Endothelial cell of umbilical vein (primary cell): ENCODE measurements at regions not wholly inside any gene's neighbourhood (a gene's known extent, or its start where the extent isn't known, plus 50 kb on each side); places are given as distances from the start of the nearest gene placed in this dataset.

Experiments
- BruUV-seq: library from RNA; stranded (reverse); fragments of 400-500 nt; replicated peaks from 2 replicates; lab custom pipeline; 2021; lab: Mats Ljungman, UMichigan
- CTCF ChIA-PET: fragments of 300-600, 350-600 bp; sonication (Branson Sonifier 250); formaldehyde crosslinking; loops from one replicate; lab custom pipeline; 2021; ENCODE audit warnings: antibody characterized with exemption, inconsistent platforms; lab: Charles Lee
- POLR2A ChIA-PET: fragments of 300-600, 350-600 bp; sonication (Branson Sonifier 250); formaldehyde crosslinking; loops from one replicate; lab custom pipeline; 2021; ENCODE audit warnings: antibody characterized with exemption, inconsistent platforms; lab: Charles Lee
- DNase-seq: peaks from one replicate; pipeline ENCODE4 v3.0.0-alpha.2; 2011; ENCODE audit warnings: low read depth, low spot score
- FAIRE-seq: peaks from 2 replicates; lab custom pipeline; 2011; peaks lifted over from hg19 to GRCh38; lab: Jason Lieb, UNC
- H2AFZ ChIP-seq: 2 replicates; pipeline ENCODE4 v1.6.0; 2012; ENCODE audit warnings: low read depth, low read length, control low read depth, inconsistent platforms
- H3K27ac ChIP-seq: 2 replicates; pipeline ENCODE4 v1.5.1; 2011; ENCODE audit warnings: low read depth, mild to moderate bottlenecking, control low read depth, low read length, moderate library complexity; ENCODE audit not compliant: insufficient read depth
- H3K27me3 ChIP-seq, 2 experiments: 2 replicates each; pipeline versions ENCODE4 v1.6.0 to v1.6.1; 2011; ENCODE audit warnings: low read length in 2 of 2, mixed read lengths in 1 of 2; ENCODE audit not compliant: control insufficient read depth in 2 of 2, insufficient read depth in 2 of 2
- H3K36me3 ChIP-seq, 2 experiments: 2 replicates in 1 of 2; 3 replicates in 1 of 2; pipeline ENCODE4 v1.5.1; 2011; ENCODE audit warnings: low read length in 2 of 2, mild to moderate bottlenecking in 1 of 2, moderate library complexity in 1 of 2; ENCODE audit not compliant: control insufficient read depth in 2 of 2, insufficient read depth in 2 of 2; ENCODE audit errors: extremely low read depth in 1 of 2
- H3K4me1 ChIP-seq: 3 replicates; pipeline ENCODE4 v1.5.1; 2011; ENCODE audit warnings: mild to moderate bottlenecking, low read length; ENCODE audit not compliant: control insufficient read depth, insufficient read depth; ENCODE audit errors: extremely low read depth
- H3K4me2 ChIP-seq: 2 replicates; pipeline ENCODE4 v1.6.1; 2011; ENCODE audit warnings: low read length, control low read depth, mixed read lengths; ENCODE audit not compliant: insufficient read depth
- H3K4me3 ChIP-seq, 3 experiments: fragments of 200-600 bp in 1 of 3; sonication (generic), shearing (Covaris generic) in 1 of 3; replicated peaks in 1 of 3; 2 replicates each; pipeline ENCODE4 v1.5.1; 2011 to 2016; ENCODE audit warnings: control low read depth in 3 of 3, low read length in 3 of 3, mild to moderate bottlenecking in 2 of 3, inconsistent platforms in 1 of 3, low read depth in 1 of 3, moderate library complexity in 1 of 3; ENCODE audit not compliant: insufficient read depth in 1 of 3
- H3K79me2 ChIP-seq: 2 replicates; pipeline ENCODE4 v1.6.0; 2012; ENCODE audit warnings: low read length, inconsistent platforms; ENCODE audit not compliant: control insufficient read depth, insufficient read depth
- H3K9ac ChIP-seq: replicated peaks from 2 replicates; pipeline ENCODE3; 2011; ENCODE audit warnings: low read length, control low read depth; ENCODE audit not compliant: insufficient read depth; ENCODE audit errors: extremely low read depth
- H3K9me1 ChIP-seq: replicated peaks from 3 replicates; pipeline ENCODE4 v1.6.0; 2011; ENCODE audit warnings: mild to moderate bottlenecking, low read length; ENCODE audit not compliant: control insufficient read depth, insufficient read depth; ENCODE audit errors: extremely low read depth
- H3K9me3 ChIP-seq: replicated peaks from 2 replicates; pipeline ENCODE4 v1.5.1; 2012; ENCODE audit warnings: low read length, inconsistent platforms; ENCODE audit not compliant: control insufficient read depth, insufficient read depth
- H4K20me1 ChIP-seq: replicated peaks from 2 replicates; pipeline ENCODE3; 2011; ENCODE audit warnings: mild to moderate bottlenecking, low read length; ENCODE audit not compliant: control insufficient read depth, insufficient read depth; ENCODE audit errors: extremely low read depth
- CTCF ChIP-seq, 2 donors: IDR thresholded peaks; 1 replicate in 1 of 2; 2 replicates in 1 of 2; pipeline ENCODE4 v1.5.1; 2011; ENCODE audit warnings: low read length in 2 of 2, mild to moderate bottlenecking in 2 of 2, moderate library complexity in 2 of 2, control low read depth in 1 of 2, inconsistent platforms in 1 of 2, low read depth in 1 of 2; ENCODE audit not compliant: insufficient read depth in 1 of 2; ENCODE audit errors: extremely low read depth in 1 of 2
- EZH2 ChIP-seq: IDR thresholded peaks from 2 replicates; pipeline ENCODE4 v1.6.1; 2012; ENCODE audit warnings: borderline replicate concordance, low read depth, mild to moderate bottlenecking, moderate library complexity, low read length, inconsistent platforms; ENCODE audit not compliant: severe bottlenecking
- GATA2 ChIP-seq: IDR thresholded peaks from 2 replicates; pipeline ENCODE4 v1.7.0; 2011; ENCODE audit warnings: low read depth, mild to moderate bottlenecking, moderate library complexity, mixed read lengths, low read length; ENCODE audit not compliant: insufficient read length, insufficient read depth
- JUN ChIP-seq: IDR thresholded peaks from 2 replicates; pipeline ENCODE4 v1.6.1; 2011; ENCODE audit warnings: borderline replicate concordance, low read depth; ENCODE audit not compliant: insufficient read length, insufficient read depth
- MAX ChIP-seq: IDR thresholded peaks from 2 replicates; pipeline ENCODE4 v1.6.1; 2011; ENCODE audit not compliant: insufficient read depth, insufficient read length
- MYC ChIP-seq: IDR thresholded peaks from one replicate; pipeline ENCODE4 v1.6.1; 2011; ENCODE audit warnings: mild to moderate bottlenecking, low read depth, low read length
- POLR2A ChIP-seq: IDR thresholded peaks from 2 replicates; pipeline ENCODE4 v1.6.1; 2012; ENCODE audit warnings: low read depth, mild to moderate bottlenecking, control low read depth, low read length
- POLR2AphosphoS5 ChIP-seq: IDR thresholded peaks from 2 replicates; pipeline ENCODE4 v1.6.1; 2012; ENCODE audit warnings: low read depth, mild to moderate bottlenecking, control low read depth, low read length, moderate library complexity; ENCODE audit not compliant: insufficient read depth
- dilution Hi-C: fragments of 300-500 bp; cut with MboI; formaldehyde crosslinking; loops from one replicate; pipeline ENCODE4 v1.15.0; 2019; ENCODE audit warnings: low sequenced_read_pairs; ENCODE audit not compliant: extremely low pct_ligation_motif_present
- intact Hi-C: fragments of 100-400 bp; cut with micrococcal nuclease; formaldehyde crosslinking; loops from one replicate; pipeline ENCODE4 v1.10.0; 2022

- no peak for FAIRE-seq
Observed at GRCh38 chr1:113241237-113241636, 149.1 kb upstream of the MAGI3 start.

GRCh38 chr1:113242481-113242880 lies 147.8 kb upstream of the MAGI3 start:
- no peak for FAIRE-seq
- dilution Hi-C loops (no loop called here), intact Hi-C loops (no loop called here)
- Histone ChIP-seq H4K20me1 (no peaks in the 10 kb centered on the region), H3K79me2 (no peaks in the 10 kb centered on the region), H3K36me3 (no peaks in the 10 kb centered on the region), H3K4me2 (no peak overlapping the region), H2AFZ (no peak overlapping the region), H3K4me1 (no peaks in the 10 kb centered on the region), H3K9me1 (no peaks in the 10 kb centered on the region), H3K4me3 (no peak overlapping the region), H3K27ac (no peak overlapping the region), H3K9ac (no peak overlapping the region), H3K9me3 (no peaks in the 10 kb centered on the region), H3K27me3 (peaks cover 6 to 10% of the 10 kb centered on the region in 2 experiments)
- no peak for DNase-seq
- BruUV-seq: no TSS peak
- POLR2A ChIA-PET: no interaction called here
- CTCF ChIA-PET: no interaction called here
- TF ChIP-seq MYC (no peak), POLR2AphosphoS5 (no peak), GATA2 (no peak), POLR2A (no peak), CTCF (IDR thresholded peaks at IDR 0.05; ENCODE audit: extremely low read depth in 1 of 2, insufficient read depth in 1 of 2, low read depth in 1 of 2, low read length in 2 of 2) (no peak), JUN (no peak), EZH2 (no peak), MAX (no peak)

More at GRCh38 chr1:113241237-113241636, 149.1 kb upstream of the MAGI3 start:
- POLR2A ChIA-PET: no interaction called here
- H3K36me3 ChIP-seq: no peaks in the 10 kb centered on the region
- H3K27me3 ChIP-seq: peaks cover 8 to 12% of the 10 kb centered on the region in 2 experiments
- H3K9me3 ChIP-seq: no peaks in the 10 kb centered on the region
- no peak for TF ChIP-seq JUN
- no peak for TF ChIP-seq EZH2
- no peak overlapping the region for H3K4me3 ChIP-seq
- BruUV-seq: no TSS peak
- H3K79me2 ChIP-seq: no peaks in the 10 kb centered on the region
- no peak overlapping the region for H3K27ac ChIP-seq
- no peak overlapping the region for H3K9ac ChIP-seq
- no peaks in the 10 kb centered on the region for H3K9me1 ChIP-seq
- DNase-seq: no peak
- no peak overlapping the region for H3K4me2 ChIP-seq
- H3K4me1 ChIP-seq: no peaks in the 10 kb centered on the region
- dilution Hi-C loops (no loop called here), intact Hi-C loops (no loop called here)
- CTCF ChIA-PET: no interaction called here
- H4K20me1 ChIP-seq: no peaks in the 10 kb centered on the region
- no peak overlapping the region for H2AFZ ChIP-seq
